HG03159 (cell line): ENCODE measurements at regions not wholly inside any gene's neighbourhood (a gene's known extent, or its start where the extent isn't known, plus 50 kb on each side); places are given as distances from the start of the nearest gene placed in this dataset.
A peak's percentile ranks its signal among the peaks of the same experiment; 100 is the strongest.
"Not testable (repeated sequence)": the region's sequence is repeated elsewhere in the genome, so short reads cannot be mapped to it uniquely, and the experiment has no call there.

Source experiments
- ATAC-seq: cut with Tn5 transposase; IDR thresholded peaks from one replicate; pipeline ENCODE4 v1.9.1; 2021; ENCODE audit warnings: mild to moderate bottlenecking, moderate library complexity; ENCODE audit not compliant: unreplicated experiment

DNA sequence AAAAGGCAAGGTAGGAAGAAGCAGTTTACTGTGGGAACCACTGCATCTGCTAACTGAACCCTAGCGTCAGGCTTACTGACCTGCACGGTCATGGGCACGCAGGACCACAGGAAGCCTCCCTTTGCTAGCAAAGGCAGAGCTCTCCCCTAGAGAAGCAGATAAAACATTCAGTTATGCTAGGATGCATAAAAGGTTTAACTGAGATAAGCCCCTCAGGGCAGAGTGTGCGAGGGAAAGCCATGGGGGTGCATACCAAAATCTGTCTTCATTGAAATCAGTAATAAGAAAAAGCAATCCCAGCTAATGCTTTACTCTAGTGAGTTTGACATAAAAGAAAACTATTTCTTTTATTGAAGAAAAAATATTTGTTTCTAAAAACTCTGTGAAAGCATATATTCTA lies 2403.7 kb upstream of the C9orf72 start:
- ATAC-seq = no peak

DNA sequence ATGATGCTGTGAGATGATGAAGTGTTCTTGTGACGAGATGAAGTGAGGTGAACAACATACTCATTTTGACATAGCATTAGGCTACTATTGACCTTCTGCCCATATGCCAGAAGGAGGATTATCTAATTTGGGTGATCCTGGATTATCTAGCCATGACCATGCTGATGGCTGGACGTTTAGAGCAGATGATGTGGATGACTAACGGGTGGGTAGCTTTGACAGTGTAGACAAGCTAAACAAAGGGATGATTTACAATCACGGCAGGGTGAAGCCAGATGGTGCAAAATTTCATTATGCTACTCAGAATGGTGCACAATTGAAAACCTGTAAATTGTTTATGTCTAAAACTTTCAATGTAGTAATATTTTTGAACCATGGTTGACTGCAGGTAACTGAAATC lies 2403.4 kb upstream of the ACO1 start:
- no peak for ATAC-seq

DNA sequence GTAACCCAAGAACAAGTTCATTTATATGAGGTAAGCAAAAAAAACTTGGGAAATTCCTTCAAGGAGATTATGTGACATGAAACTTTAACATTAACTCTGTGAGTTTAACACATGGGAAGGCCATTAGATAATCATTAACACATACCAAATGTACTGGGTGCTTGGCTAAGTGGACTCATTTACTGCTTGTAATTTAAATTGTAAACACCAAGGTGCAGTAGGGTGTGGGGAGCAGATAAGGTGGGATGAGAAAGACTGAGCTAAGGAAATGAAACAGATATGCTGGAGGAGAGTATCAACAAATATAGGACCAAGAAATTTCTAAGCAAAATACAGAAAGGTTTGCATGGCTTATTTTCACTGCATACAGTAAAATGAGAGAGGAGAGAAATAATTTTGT lies 2384.8 kb upstream of the ACO1 start:
- no peak for ATAC-seq

DNA sequence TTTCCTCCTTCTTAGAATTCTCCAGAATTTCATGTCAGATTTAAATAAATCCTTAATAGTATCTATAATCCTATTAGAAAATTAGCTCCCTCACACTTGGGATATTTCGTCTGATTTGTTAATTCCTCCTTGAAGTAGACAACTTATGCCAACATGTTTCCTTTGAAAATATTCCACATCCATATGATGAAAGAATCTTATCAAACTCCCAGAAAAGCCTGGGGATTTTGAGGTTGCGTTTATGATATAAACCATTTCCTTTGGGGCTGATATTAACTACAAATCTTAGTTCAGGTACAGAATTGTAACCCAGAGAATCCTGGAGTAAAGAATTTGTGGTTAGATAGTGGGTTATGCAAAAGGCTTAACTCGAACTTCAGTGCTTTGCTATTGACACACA lies 2373.8 kb upstream of the ACO1 start:
- no peak for ATAC-seq

DNA sequence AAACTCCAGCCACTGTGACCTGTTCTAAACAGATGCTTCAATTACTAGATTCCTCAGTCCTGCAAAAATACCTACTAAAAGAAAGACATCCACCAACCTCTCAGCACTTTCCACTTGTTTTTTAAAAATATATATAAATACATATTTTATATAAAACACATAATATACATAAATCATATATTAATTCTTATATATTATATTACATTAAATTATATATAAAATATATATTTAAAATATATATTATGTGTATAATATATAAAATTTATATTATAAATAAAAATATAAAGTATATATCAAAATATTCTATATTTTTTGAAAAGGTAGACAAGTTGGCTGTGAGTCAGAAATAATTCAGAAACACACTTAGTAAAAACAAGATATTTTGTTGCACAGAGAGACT lies 2371.8 kb upstream of the ACO1 start:
- no peak for ATAC-seq

DNA sequence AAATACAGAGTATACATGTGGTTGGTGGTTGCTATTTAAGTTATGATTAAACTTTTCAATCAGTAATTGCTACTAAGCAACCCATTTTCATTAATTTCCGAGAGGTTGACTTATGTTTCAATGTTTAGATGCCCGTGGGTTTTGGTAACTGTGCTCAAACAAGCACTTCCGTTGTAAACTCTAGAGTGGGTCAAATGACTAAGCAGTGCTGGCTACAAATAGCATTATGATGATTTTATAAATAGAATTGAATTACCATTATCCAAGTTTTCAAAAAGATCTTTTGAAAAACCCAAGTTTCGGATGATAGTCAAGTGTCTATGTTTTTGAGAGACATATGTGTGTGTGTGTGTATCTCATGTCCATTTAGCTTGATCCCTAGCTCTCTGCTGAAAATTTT lies 2369.4 kb upstream of the ACO1 start:
- no peak for ATAC-seq

DNA sequence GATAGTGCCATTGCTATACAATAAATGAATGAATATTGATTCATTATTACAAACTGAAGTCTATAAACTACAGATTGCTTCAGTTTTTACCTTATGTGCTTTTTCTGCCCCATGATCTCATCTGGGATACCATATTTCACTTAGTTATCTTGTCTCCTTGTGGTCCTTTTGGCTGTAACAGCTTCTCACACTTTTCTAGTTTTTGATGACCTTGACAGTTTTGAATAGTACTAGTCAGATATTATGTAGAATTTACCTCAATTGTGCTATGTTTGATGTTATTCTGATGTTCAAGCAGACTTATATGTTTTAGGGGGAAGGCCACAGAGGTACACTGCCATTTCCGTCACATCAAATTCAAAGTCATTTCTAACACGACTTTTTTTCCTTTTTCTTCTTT lies 2364.3 kb upstream of the ACO1 start:
- no peak for ATAC-seq

DNA sequence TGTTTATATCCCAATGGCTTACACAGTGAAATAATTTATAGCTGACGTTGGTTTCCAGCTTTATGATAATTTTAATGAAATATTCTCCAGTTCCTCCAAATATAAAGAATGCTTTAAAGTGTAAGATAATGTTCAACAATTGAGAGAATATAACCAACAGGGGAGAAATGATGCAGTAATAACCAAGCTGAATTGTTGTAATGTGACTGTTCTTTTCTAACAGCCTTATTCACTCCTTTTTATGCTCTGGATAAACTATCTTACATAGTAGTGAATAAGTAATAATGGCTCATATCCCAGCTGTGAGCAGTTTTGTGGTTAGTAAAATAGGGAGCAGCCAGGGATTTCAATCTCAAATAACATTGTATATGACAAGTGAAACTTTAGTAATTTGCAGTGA lies 2348.7 kb upstream of the ACO1 start:
- ATAC-seq = no peak

DNA sequence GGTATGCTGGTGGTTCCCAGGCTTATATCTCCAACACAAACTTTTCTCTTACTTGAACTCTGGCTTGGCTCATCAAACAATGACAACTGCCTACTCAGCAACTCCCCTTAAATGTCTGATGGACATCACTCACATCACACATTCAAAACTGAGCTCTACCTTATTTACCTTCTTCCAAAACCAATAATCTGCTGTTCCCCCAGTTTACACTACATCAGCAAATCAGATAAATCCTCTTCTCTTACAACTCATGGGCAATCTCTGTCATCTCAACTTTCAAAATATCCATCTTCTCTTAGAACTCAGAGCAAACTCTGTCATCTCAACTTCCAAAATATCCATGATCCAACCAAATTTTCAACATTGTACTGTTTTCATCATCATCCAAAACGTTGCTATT lies 2347.9 kb upstream of the ACO1 start:
- no peak for ATAC-seq

DNA sequence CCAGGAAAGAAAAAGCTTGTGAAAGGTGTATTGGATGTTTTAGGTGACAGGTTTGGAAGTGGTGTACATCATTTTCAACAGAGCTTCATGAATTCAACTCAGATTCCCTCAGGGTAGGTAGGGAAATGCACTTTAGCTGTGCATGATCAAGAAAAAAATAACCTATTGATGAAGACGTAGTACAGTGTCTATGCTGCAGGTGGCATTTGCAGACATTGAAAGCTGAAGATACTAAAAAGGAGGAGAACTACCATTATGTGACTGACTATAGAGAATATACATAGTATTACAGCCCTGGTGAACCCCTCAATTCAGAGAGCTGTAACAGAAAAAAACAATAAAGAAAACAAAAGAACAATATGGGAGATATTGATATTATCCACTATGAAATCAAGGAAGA lies 2344.7 kb upstream of the ACO1 start:
- no peak for ATAC-seq

DNA sequence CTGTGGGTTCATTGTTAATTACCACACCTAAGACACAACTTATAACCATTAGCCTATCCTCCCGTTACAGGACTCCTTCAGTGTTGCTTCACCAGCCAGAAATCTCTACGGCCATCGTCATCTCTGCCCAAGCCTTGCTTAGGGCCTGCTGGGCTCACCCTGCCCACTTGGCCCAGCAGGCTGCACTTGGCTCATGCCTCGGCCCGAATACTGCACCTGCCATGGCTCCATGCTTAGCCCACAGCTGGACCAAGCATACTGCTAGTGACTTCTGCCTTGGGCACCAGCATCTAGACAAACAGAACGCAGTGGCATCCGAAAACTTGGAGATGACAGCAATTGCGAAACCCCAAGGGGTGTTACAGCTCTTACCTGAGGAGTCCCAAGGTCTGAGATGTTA lies 2336.0 kb upstream of the ACO1 start:
- ATAC-seq = no peak

DNA sequence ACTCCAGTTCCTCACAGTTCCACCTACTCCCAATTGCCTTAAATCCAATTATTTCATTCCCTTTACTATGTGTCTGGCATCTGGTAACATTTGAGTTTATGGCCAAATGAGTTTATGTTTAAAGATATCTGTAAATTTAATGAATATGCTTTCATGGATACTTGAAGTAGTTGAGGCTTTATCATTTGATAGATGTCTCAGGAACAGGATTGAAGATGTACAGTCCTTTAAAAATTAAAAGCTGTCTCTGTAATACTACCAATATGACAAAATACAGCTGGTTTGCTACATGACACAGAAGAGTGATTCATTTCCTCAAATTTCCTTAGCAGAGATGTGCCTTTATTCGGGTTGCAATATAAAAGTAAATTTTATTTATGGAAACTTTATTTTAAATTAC lies 2326.0 kb upstream of the ACO1 start:
- no peak for ATAC-seq

DNA sequence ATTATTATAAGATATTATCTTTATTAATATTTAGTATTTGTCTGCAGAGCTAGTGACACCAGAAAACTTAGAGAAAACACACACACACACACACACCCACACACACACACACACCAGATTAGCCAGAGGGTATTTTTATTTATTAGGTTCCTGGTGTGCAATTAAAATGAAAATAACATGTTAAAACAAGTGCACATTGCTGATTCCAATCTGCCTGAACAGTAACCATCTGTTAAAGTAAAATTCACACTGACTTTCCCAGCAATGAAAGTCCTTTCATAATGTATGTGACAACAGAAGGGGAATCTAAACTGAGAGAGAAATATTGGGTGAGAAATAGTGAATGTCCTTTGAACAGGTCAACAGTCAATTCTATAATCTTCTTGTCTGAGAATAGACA lies 2323.5 kb upstream of the ACO1 start:
- no peak for ATAC-seq

DNA sequence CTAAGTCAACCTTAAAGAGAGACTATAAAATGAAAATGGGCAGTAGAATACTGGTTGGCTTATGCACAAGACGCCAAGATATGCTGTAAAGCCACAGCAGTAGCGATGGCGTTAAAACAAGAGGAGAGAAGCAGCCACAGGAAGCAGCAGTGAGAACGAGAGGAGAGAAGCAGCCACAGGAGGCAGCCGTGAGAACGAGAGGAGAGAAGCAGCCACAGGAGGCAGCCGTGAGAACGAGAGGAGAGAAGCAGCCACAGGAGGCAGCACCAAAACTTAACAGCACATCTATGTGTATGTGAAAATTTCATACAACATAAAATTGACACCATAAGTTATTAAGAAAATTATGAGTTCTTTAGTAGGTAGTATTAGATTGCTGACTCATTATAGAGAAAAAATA lies 2318.6 kb upstream of the ACO1 start:
- ATAC-seq = no peak

DNA sequence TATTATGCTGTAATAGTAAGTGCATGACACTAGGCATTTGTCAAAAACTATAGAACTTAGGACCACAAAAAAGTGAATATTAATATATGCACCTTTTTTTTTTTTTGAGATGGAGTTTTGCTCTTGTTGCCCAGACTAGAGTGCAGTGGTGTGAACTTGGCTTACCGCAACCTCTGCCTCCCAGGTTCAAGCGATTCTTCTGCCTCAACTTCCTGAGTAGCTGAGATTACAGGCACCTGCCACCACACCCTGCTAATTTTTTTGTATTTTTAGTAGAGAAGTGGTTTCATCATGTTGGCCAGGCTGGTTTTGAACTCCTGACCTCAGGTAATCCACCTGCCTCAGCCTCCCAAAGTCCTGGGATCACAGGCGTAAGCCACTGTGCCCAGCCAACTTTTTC lies 2315.2 kb upstream of the ACO1 start:
- not testable (repeated sequence) for ATAC-seq

DNA sequence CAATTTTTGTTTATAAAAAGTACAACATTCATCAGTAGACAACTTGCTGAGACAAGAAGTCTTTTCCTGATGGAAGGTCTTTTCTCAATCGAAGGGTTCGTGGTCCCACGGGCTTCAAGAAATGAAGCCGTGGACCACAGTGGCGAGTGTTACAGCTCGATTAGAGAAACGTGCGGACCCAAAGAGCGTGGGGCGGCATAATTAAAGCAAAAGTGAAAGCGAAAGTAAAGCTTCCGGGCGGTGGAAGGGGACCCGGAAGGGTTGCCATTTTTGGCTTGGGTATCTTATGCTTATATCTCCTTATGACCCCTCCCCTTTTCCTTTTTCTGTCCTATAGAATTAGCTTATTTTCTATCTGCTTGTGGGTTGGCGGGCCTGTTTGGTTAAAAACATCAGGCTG lies 2309.4 kb upstream of the ACO1 start:
- ATAC-seq = no peak

DNA sequence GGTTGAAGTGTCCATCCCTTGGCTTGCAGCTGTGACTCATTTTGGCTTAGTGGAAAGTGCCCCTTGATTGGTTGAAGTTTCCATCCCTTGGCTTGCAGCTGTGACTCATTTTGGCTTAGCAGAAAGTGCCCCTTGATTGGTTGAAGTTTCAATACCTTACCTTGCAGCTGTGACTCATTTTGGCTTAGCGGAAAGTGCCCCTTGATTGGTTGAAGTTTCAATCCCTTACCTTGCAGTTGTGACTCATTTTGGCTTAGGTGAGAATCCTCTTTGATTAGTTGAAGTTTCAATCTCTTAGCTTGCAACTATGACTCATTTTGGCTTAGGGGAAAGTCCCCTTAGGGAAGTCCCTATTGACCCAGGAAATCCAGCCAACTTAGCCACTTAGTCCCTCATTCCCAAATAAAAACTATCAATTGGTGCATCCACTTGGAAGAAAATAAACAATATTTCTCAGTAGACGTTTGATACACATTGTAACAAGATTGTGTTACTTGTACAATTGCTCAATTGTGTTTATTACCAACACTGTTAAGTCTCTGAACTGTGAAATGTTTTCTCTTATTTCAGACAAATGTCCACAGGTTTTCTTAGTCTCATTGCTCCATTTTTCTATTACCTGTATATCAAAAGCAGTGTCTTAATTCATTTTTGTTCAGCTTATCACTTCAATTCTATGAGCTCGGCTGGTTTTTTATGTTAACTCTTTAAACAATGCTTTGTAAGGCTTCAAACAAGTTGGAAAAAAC lies 2308.8 kb upstream of the ACO1 start:
- peak; percentile 82 for ATAC-seq

DNA sequence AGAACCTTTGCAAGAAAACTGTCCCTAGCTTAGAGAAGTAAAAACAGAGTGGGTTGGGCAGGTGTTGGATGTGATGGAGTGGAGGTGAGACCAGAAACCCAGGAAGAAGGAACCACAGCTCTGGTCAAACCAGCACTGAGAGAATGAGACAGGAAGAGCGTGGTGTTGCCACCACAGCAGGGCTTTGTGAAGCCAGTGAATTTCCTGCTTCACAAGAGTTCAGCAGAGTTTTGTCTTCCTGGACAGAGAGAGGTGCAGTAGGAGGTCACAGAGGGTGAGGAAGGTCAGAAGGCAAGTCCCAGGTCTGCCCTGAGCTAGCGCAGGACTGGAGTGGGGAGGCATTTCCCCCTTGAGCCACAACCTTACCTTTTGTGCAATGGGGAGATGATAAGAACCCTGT lies 2306.2 kb upstream of the ACO1 start:
- no peak for ATAC-seq

DNA sequence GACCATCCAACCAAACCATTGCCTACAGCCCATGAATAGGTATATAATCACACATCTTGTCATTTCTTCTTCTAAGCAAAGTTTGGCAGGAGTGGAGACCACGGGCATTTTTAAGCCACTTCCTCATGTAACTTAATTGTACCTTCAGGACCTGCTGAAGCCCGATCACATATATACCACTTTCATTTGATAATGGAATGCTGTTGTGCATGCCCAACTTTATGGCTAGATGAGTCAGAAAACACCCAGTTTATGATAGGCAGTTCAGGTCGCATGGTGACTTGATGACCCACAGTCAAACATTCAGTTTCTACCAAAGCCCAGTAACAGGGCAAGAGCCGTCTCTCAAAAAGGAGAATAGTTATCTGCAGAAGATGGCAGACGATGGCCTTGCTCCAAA lies 2295.0 kb upstream of the ACO1 start:
- no peak for ATAC-seq

DNA sequence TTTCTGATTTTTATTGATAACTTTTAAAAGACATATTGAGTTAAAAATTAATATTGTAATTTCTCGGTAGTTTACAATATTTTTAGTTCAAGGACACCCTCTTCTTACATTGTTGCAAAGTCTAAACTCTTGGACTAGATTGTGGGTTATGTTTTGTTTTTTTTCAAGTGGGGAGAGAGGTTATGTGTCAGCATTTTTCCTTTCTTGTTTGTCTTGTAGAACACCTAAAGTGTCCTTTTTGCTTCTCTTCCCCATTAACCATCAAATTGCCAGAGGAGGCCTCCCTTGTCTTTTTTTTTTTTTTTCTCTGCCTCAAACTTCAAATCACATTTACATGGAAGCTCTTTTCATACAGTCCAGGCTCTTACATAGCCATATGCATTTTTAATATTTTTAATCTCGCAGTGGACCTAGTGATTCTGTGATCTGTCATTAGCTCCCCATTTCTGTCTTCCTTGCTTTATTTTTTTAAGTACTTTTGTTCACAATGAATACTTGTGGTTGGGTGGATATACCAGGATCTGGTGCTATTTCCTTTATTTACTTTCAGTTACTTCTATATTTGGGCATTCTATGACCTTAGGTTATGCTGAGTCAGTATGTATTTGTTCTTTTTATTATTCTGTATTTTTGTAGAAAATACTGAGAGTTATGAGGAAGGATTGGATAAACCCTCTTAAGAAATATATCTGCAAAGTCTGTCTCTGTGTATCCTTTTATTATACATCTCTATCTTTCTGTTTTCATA lies 2280.6 kb upstream of the ACO1 start:
- no peak for ATAC-seq

DNA sequence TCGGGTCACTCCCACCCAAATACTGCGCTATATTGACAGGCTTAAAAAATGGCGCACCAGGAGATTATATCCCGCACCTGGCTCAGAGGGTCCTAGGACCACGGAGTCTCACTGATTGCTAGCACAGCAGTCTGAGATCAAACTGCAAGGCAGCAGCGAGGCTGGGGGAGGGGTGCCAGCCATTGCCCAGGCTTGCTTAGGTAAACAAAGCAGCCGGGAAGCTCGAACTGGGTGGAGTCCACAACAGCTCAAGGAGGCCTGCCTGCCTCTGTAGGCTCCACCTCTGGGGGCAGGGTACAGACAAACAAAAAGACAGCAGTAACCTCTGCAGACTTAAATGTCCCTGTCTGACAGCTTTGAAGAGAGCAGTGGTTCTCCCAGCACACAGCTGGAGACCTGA lies 2277.3 kb upstream of the ACO1 start:
- not testable (repeated sequence) for ATAC-seq

DNA sequence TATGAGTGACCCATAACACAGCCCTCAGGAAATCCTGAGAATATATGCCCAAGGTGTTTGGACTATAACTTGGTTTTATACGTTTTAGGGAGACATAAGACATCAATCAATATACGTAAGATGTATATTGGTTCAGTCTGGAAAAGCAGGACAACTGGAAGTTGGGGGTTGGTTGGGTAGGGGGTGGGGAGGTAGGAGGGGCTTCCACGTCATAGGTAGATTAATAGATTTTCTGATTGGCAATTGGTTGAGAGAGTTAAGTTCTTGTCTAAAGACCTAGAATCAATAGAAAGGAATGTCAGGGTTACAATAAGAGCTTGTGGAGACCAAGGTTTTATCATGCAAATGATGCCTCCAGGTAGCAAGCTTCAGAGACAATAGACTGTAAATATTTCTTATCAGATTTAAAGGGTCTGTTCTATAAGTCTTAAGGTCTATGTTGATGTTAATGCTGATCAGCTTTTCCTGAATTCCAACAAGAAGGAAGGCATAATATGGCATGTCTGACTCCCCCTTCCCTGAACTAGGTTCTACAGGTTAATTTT lies 2267.7 kb upstream of the ACO1 start:
- ATAC-seq = no peak
